Stimulated activated CD4-positive, alpha-beta T cell treated with anti-CD3 and anti-CD28 coated beads, Interleukin-12 subunit alpha, Interleukin-12 subunit beta, amount 100 ng/mL, for 48 hours (primary cell): ENCODE measurements at regions not wholly inside any gene's neighbourhood (a gene's known extent, or its start where the extent isn't known, plus 50 kb on each side); places are given as distances from the start of the nearest gene placed in this dataset.
"Not testable (repeated sequence)": the region's sequence is repeated elsewhere in the genome, so short reads cannot be mapped to it uniquely, and the experiment has no call there.

Experiments used
- DNase-seq, 3 donors: peaks; one replicate each; pipeline ENCODE4 v3.0.0-alpha.2; 2020; ENCODE audit warnings: low read depth in 2 of 3, low spot score in 1 of 3

- no peak for DNase-seq
These were observed 558.1 kb downstream of the TBC1D22A start for GRCh38 chr22:47320560-47320959.

- no peak for DNase-seq
These were observed 555.7 kb downstream of the TBC1D22A start for GRCh38 chr22:47318041-47318737.

- no peak for DNase-seq
These were observed 553.5 kb downstream of the TBC1D22A start for GRCh38 chr22:47315862-47316419.

- DNase-seq, result no peak
These were observed 548.2 kb downstream of the TBC1D22A start for GRCh38 chr22:47310601-47311000.

- DNase-seq, result no peak
These were observed 547.5 kb downstream of the TBC1D22A start for GRCh38 chr22:47309946-47310345.

GRCh38 chr22:47309476-47309875, 547.0 kb downstream of the TBC1D22A start:
- DNase-seq, result no peak

- DNase-seq, result no peak
These were observed 546.4 kb downstream of the TBC1D22A start for GRCh38 chr22:47308886-47309285.

- no peak for DNase-seq
These were observed 545.4 kb downstream of the TBC1D22A start for GRCh38 chr22:47307822-47308221.

- no peak for DNase-seq
These were observed 544.9 kb downstream of the TBC1D22A start for GRCh38 chr22:47307326-47307725.

GRCh38 chr22:47304854-47305253, 542.4 kb downstream of the TBC1D22A start:
- no peak for DNase-seq

- DNase-seq, result no peak
These were observed 541.9 kb downstream of the TBC1D22A start for GRCh38 chr22:47304191-47304831.

- no peak for DNase-seq
These were observed 540.9 kb downstream of the TBC1D22A start for GRCh38 chr22:47303161-47303890.

GRCh38 chr22:47302587-47302986, 540.1 kb downstream of the TBC1D22A start:
- DNase-seq, result not testable (repeated sequence)

GRCh38 chr22:47301820-47302475, 539.5 kb downstream of the TBC1D22A start:
- DNase-seq, result no peak

GRCh38 chr22:47300698-47301405, 538.4 kb downstream of the TBC1D22A start:
- DNase-seq, result no peak

- DNase-seq, result no peak
These were observed 537.6 kb downstream of the TBC1D22A start for GRCh38 chr22:47299863-47300697.

- no peak for DNase-seq
These were observed 536.9 kb downstream of the TBC1D22A start for GRCh38 chr22:47299211-47299862.

- DNase-seq, result no peak
These were observed 535.8 kb downstream of the TBC1D22A start for GRCh38 chr22:47298017-47298785.
